ENCODE measurements at regions not wholly inside any gene's neighbourhood (a gene's known extent, or its start where the extent isn't known, plus 50 kb on each side); places are given as distances from the start of the nearest gene placed in this dataset.

- WGBS, 2 donors: 79 to 81% methylated on average over 1 of the region's 1 CpG
- H3K4me3 ChIP-seq (ENCODE audit: low read depth, poor library complexity, severe bottlenecking): no peak overlapping the region
- intact Hi-C loops (cut with DNase I; ENCODE audit: low total_unique reads): no loop called here
- DNase-seq (ENCODE audit: low spot score in 2 of 2): no peak
- no peak for TF ChIP-seq POLR2A (IDR thresholded peaks at IDR 0.05)
- TF ChIP-seq, protein P1, sequence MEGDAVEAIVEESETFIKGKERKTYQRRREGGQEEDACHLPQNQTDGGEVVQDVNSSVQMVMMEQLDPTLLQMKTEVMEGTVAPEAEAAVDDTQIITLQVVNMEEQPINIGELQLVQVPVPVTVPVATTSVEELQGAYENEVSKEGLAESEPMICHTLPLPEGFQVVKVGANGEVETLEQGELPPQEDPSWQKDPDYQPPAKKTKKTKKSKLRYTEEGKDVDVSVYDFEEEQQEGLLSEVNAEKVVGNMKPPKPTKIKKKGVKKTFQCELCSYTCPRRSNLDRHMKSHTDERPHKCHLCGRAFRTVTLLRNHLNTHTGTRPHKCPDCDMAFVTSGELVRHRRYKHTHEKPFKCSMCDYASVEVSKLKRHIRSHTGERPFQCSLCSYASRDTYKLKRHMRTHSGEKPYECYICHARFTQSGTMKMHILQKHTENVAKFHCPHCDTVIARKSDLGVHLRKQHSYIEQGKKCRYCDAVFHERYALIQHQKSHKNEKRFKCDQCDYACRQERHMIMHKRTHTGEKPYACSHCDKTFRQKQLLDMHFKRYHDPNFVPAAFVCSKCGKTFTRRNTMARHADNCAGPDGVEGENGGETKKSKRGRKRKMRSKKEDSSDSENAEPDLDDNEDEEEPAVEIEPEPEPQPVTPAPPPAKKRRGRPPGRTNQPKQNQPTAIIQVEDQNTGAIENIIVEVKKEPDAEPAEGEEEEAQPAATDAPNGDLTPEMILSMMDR (IDR thresholded peaks at IDR 0.05): no peak
Measured at GRCh38 chr2:2981000-2981399, 396.6 kb downstream of the EIPR1 start.

DNA sequence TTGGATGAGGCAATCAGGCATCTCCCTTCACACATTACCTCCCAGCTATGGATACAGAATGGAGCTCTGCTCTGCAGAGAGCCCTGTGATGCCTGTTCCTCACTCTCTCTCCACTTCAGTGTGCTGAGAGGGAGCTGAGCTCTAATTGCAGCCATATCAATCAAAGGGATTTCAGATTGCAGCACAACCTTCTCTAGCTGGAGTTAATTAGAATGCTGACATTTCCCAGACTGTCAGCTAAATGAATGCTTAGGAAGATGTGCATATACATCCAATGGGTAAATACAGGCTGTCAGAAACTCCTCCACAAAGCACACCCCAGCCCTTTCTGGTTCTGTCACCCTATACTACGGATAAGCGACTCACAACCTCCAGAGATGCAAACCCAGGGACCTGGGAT is 402.6 kb downstream of the EIPR1 start:
- WGBS, 2 donors: 47 to 63% methylated on average over 2 of the region's 2 CpGs
- DNase-seq (ENCODE audit: low spot score in 2 of 2): no peak
- no peak for TF ChIP-seq POLR2A (IDR thresholded peaks at IDR 0.05)
- TF ChIP-seq, protein P1 (IDR thresholded peaks at IDR 0.05): no peak
- H3K4me3 ChIP-seq (ENCODE audit: low read depth, poor library complexity, severe bottlenecking): no peak overlapping the region
- intact Hi-C loops (cut with DNase I; ENCODE audit: low total_unique reads): no loop called here

DNA sequence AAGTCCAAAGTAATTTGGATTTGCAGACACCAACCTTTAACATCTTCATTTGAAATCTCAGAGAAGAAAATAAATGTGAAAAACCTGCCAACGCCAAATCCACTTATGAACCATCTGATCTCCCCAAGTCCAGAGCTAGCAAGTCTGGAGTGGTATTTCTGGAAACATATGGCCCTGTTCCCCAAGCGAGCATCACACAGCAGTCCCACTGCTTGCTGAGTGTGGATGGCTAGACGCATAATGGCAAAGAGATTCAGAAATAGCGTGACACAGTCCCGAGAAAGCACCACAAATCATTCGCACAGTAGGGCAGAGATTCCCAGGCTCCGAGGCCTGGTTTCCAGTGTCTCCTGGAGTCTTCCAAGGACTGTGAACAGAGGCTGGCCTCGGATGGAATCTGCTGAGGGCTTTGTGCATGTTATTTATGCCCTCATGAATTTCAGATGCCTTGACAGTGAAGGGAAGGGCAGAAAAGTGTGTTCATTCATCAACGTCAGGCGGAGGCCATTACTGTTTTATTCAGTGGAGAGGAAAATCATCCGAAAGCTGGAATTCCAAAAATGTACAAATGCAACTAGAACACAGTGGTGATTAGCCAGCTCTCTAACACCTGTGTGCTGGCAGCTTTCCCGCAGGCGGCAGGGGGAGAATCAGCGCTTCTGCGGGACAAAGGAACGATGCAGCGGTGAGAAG is 417.0 kb downstream of the EIPR1 start:
- no peak for DNase-seq (ENCODE audit: low spot score in 2 of 2)
- no peak for TF ChIP-seq POLR2A (IDR thresholded peaks at IDR 0.05)
- TF ChIP-seq, protein P1 (IDR thresholded peaks at IDR 0.05): no peak
- WGBS, 2 donors: 61 to 62% methylated on average over 17 of the region's 17 CpGs
- no peak overlapping the region for H3K4me3 ChIP-seq (ENCODE audit: low read depth, poor library complexity, severe bottlenecking)
- intact Hi-C loops (cut with DNase I; ENCODE audit: low total_unique reads): no loop called here

GRCh38 chr2:2950403-2950952 is 427.1 kb downstream of the EIPR1 start:
- intact Hi-C loops (cut with DNase I; ENCODE audit: low total_unique reads): no loop called here
- TF ChIP-seq POLR2A (IDR thresholded peaks at IDR 0.05): no peak
- TF ChIP-seq, protein P1 (IDR thresholded peaks at IDR 0.05): no peak
- H3K4me3 ChIP-seq (ENCODE audit: low read depth, poor library complexity, severe bottlenecking): no peak overlapping the region
- no peak for DNase-seq (ENCODE audit: low spot score in 2 of 2)
- 46 to 55% methylated on average over 11 of the region's 11 CpGs for WGBS, 2 donors

GRCh38 chr2:2947406-2947805 is 430.2 kb downstream of the EIPR1 start:
- intact Hi-C loops (cut with DNase I; ENCODE audit: low total_unique reads): no loop called here
- DNase-seq (ENCODE audit: low spot score in 2 of 2): no peak
- TF ChIP-seq, protein P1 (IDR thresholded peaks at IDR 0.05): no peak
- no peak for TF ChIP-seq POLR2A (IDR thresholded peaks at IDR 0.05)
- no peak overlapping the region for H3K4me3 ChIP-seq (ENCODE audit: low read depth, poor library complexity, severe bottlenecking)

DNA sequence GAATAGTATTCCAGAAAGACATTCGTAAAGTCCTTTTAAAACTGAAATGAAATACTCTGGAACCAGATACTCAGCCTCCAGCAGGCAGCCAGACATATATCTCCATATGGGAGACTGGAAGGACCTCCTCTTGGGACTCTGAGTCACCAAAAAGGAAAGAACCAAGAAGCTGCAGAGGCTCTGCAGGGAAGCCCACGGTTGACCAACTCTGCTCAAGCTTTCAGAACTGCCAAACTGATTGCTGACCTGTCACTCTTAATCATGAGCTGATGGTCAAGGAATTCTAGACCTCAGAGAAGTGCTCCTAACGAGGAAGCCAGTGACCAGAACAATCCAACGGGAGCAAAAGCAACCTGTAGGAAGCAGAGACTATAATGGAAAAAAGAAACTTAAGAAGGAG is 434.7 kb downstream of the EIPR1 start:
- WGBS, 2 donors: 73 to 81% methylated on average over 4 of the region's 4 CpGs
- no peak overlapping the region for H3K4me3 ChIP-seq (ENCODE audit: low read depth, poor library complexity, severe bottlenecking)
- intact Hi-C loops (cut with DNase I; ENCODE audit: low total_unique reads): no loop called here
- no peak for DNase-seq (ENCODE audit: low spot score in 2 of 2)
- TF ChIP-seq POLR2A (IDR thresholded peaks at IDR 0.05): no peak
- TF ChIP-seq, protein P1 (IDR thresholded peaks at IDR 0.05): no peak

Data from lower leg skin (tissue), 4 donors.